HepG2 (cell line): ENCODE measurements at regions not wholly inside any gene's neighbourhood (a gene's known extent, or its start where the extent isn't known, plus 50 kb on each side); places are given as distances from the start of the nearest gene placed in this dataset.
"Not testable (repeated sequence)": the region's sequence is repeated elsewhere in the genome, so short reads cannot be mapped to it uniquely, and the experiment has no call there.

Experiments used
- ARID4A ChIP-seq: sonication (generic); formaldehyde crosslinking; IDR thresholded peaks from 2 replicates; pipeline ENCODE4 v1.5.0; 2020; ENCODE audit warnings: mild to moderate bottlenecking, missing genetic modification reagents, borderline replicate concordance
- BRD4 ChIP-seq: sonication (generic); formaldehyde crosslinking; IDR thresholded peaks from 2 replicates; pipeline ENCODE4 v1.4.0; 2020; ENCODE audit warnings: missing genetic modification reagents
- CBX2 ChIP-seq, 2 experiments: fragments of 200-600 bp in 1 of 2; sonication (generic); formaldehyde crosslinking in 1 of 2; IDR thresholded peaks; 2 replicates each; pipeline versions ENCODE4 v1.7.0 to v1.8.1; 2018 to 2022; ENCODE audit warnings: low read depth in 2 of 2, low read length in 1 of 2, mild to moderate bottlenecking in 1 of 2, missing genetic modification reagents in 1 of 2
- EHMT2 ChIP-seq: fragments of 200-600 bp; sonication (generic); IDR thresholded peaks from 2 replicates; pipeline ENCODE4 v1.7.0; 2017; ENCODE audit warnings: antibody characterized with exemption, low read depth, low read length, borderline replicate concordance
- KIAA2018 ChIP-seq: sonication (generic); formaldehyde crosslinking; IDR thresholded peaks from 2 replicates; pipeline ENCODE4 v1.5.0; 2020; ENCODE audit warnings: mild to moderate bottlenecking, missing genetic modification reagents, borderline replicate concordance
- RARA ChIP-seq: IDR thresholded peaks from 2 replicates; pipeline ENCODE4 v1.6.1; 2016; ENCODE audit warnings: missing genetic modification reagents, missing compliant biosample characterization
- REPIN1 ChIP-seq: sonication (generic); formaldehyde crosslinking; IDR thresholded peaks from 2 replicates; pipeline ENCODE4 v1.8.0; 2022; ENCODE audit warnings: missing genetic modification reagents, low read depth, mild to moderate bottlenecking, borderline replicate concordance
- ZNF331 ChIP-seq: sonication (generic); formaldehyde crosslinking; IDR thresholded peaks from 2 replicates; pipeline ENCODE4 v1.4.0; 2020; ENCODE audit warnings: missing genetic modification reagents
- ZSCAN9 ChIP-seq: IDR thresholded peaks from 2 replicates; pipeline ENCODE4 v1.6.1; 2016; ENCODE audit warnings: borderline replicate concordance
- TF ChIP-seq, protein P1 (sequence below): sonication (generic); formaldehyde crosslinking; IDR thresholded peaks from 2 replicates; pipeline ENCODE4 v1.5.0; 2020; ENCODE audit warnings: mild to moderate bottlenecking, missing genetic modification reagents
- TF ChIP-seq, protein P2 (sequence below): sonication (generic); formaldehyde crosslinking; IDR thresholded peaks from 2 replicates; pipeline ENCODE4 v1.4.0; 2020; ENCODE audit warnings: mild to moderate bottlenecking, low read depth, missing genetic modification reagents

DNA sequence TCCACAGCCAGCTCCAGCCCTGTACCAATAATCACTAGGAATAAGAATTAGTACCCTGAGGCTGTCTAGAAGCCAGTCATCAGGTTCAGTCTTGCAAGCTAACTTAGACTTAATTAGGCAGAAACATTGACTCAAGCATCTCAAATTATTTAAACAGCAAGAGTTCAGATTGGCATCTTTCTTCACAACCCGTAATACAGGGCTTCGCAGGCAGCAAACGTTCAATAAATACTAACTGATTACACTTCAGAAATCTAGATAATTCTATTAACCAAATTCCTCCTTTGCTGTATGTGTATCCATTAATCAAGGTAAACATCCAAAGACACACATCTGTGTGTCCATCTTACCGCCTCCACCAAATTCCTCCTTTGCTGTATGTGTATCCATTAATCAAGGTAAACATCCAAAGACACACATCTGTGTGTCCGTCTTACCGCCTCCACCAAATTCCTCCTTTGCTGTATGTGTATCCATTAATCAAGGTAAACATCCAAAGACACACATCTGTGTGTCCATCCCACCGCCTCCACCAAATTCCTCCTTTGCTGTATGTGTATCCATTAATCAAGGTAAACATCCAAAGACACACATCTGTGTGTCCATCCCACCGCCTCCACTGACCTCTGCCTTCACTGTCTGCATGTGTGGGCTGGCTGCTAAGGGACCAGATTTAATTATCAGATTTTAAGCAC, 158.9 kb downstream of the SUCLG1 start (continued):
- TF ChIP-seq ZSCAN9 (CRISPR knock-in tag) (peak; percentile 88), KIAA2018 (0 out of 2 replicates have a peak, but pooled peaks have one; percentile 50), RARA (CRISPR knock-in tag) (peak; percentile 85), EHMT2 (peak; percentile 86), ZNF331 (CRISPR knock-in tag) (peak; percentile 61), CBX2 (CRISPR knock-in tag; IDR thresholded peaks at IDR 0.05; ENCODE audit: low read depth) (0 out of 2 replicates have a peak, but pooled peaks have one; percentile 78), BRD4 (CRISPR knock-in tag) (peak; percentile 88; the same call in 1 of the 2 replicates), REPIN1 (CRISPR knock-in tag) (peak; percentile 76; the same call in 1 of the 2 replicates), ARID4A (peak; percentile 63; the same call in 1 of the 2 replicates)
- TF ChIP-seq, protein P1, sequence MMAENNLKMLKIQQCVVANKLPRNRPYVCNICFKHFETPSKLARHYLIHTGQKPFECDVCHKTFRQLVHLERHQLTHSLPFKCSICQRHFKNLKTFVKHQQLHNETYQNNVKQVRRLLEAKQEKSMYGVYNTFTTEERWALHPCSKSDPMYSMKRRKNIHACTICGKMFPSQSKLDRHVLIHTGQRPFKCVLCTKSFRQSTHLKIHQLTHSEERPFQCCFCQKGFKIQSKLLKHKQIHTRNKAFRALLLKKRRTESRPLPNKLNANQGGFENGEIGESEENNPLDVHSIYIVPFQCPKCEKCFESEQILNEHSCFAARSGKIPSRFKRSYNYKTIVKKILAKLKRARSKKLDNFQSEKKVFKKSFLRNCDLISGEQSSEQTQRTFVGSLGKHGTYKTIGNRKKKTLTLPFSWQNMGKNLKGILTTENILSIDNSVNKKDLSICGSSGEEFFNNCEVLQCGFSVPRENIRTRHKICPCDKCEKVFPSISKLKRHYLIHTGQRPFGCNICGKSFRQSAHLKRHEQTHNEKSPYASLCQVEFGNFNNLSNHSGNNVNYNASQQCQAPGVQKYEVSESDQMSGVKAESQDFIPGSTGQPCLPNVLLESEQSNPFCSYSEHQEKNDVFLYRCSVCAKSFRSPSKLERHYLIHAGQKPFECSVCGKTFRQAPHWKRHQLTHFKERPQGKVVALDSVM (CRISPR knock-in tag): peak; percentile 35; the same call in 1 of the 2 replicates
- TF ChIP-seq, protein P2, sequence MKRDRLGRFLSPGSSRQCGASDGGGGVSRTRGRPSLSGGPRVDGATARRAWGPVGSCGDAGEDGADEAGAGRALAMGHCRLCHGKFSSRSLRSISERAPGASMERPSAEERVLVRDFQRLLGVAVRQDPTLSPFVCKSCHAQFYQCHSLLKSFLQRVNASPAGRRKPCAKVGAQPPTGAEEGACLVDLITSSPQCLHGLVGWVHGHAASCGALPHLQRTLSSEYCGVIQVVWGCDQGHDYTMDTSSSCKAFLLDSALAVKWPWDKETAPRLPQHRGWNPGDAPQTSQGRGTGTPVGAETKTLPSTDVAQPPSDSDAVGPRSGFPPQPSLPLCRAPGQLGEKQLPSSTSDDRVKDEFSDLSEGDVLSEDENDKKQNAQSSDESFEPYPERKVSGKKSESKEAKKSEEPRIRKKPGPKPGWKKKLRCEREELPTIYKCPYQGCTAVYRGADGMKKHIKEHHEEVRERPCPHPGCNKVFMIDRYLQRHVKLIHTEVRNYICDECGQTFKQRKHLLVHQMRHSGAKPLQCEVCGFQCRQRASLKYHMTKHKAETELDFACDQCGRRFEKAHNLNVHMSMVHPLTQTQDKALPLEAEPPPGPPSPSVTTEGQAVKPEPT: 0 out of 2 replicates have a peak, but pooled peaks have one; percentile 65
- TF ChIP-seq CBX2 (IDR thresholded peaks at IDR 0.05; ENCODE audit: low read depth, low read length): not testable (repeated sequence)
